WTC11 (cell line): ENCODE measurements at regions not wholly inside any gene's neighbourhood (a gene's known extent, or its start where the extent isn't known, plus 50 kb on each side); places are given as distances from the start of the nearest gene placed in this dataset.

Source experiments
- ATAC-seq: fragments of 200-7000 bp; cut with Tn5 transposase; 2 replicates; pipeline ENCODE4 v1.10.0; 2021; ENCODE audit warnings: mild to moderate bottlenecking, moderate library complexity
- CTCF ChIA-PET: fragments of 300-600 bp; sonication (Branson Sonifier 250); formaldehyde crosslinking; loops from one replicate; lab custom pipeline; 2021; ENCODE audit warnings: antibody characterized with exemption; lab: Charles Lee
- POLR2A ChIA-PET: fragments of 350-600 bp; sonication (Branson Sonifier 250); formaldehyde crosslinking; loops from one replicate; lab custom pipeline; 2021; ENCODE audit warnings: antibody characterized with exemption; lab: Charles Lee
- DNase-seq: peaks from one replicate; pipeline ENCODE4 v3.0.0; 2021; ENCODE audit warnings: low spot score
- H3K27ac Mint-ChIP-seq: 2 replicates; pipeline ENCODE4 v1.8.0; 2021; ENCODE audit warnings: mixed read lengths
- H3K27me3 Mint-ChIP-seq: 2 replicates; pipeline ENCODE4 v1.8.0; 2021; ENCODE audit warnings: low read depth, mild to moderate bottlenecking, moderate library complexity, mixed read lengths
- H3K36me3 Mint-ChIP-seq: 2 replicates; pipeline ENCODE4 v1.8.0; 2021; ENCODE audit warnings: mixed read lengths
- H3K4me1 Mint-ChIP-seq: 2 replicates; pipeline ENCODE4 v1.8.0; 2022; ENCODE audit warnings: mixed read lengths
- H3K4me3 Mint-ChIP-seq: 2 replicates; pipeline ENCODE4 v1.8.0; 2021; ENCODE audit warnings: mild to moderate bottlenecking, moderate library complexity, mixed read lengths
- H3K9me3 Mint-ChIP-seq: 2 replicates; pipeline ENCODE4 v1.8.0; 2021; ENCODE audit warnings: mixed read lengths
- AR ChIP-seq: fragments of 250-450 bp; sonication (Bioruptor Pico); IDR thresholded peaks from 2 replicates; pipeline ENCODE4 v1.9.0; 2021; ENCODE audit warnings: mild to moderate bottlenecking
- ARID4B ChIP-seq: sonication (generic); formaldehyde crosslinking; IDR thresholded peaks from 2 replicates; pipeline ENCODE4 v1.8.0; 2023; ENCODE audit warnings: missing genetic modification reagents, mild to moderate bottlenecking, borderline replicate concordance
- CBFB ChIP-seq: sonication (generic); formaldehyde crosslinking; IDR thresholded peaks from 2 replicates; pipeline ENCODE4 v1.8.1; 2022; ENCODE audit warnings: mild to moderate bottlenecking, low read depth, missing genetic modification reagents
- CREM ChIP-seq: sonication (generic); formaldehyde crosslinking; IDR thresholded peaks from 2 replicates; pipeline ENCODE4 v1.8.1; 2022; ENCODE audit warnings: mild to moderate bottlenecking, missing genetic modification reagents, moderate library complexity
- ETV6 ChIP-seq: sonication (generic); formaldehyde crosslinking; IDR thresholded peaks from 2 replicates; pipeline ENCODE4 v1.8.1; 2022; ENCODE audit warnings: mild to moderate bottlenecking, missing genetic modification reagents
- HMGA2 ChIP-seq: fragments of 250-450 bp; sonication (Bioruptor Pico); IDR thresholded peaks from 2 replicates; pipeline ENCODE4 v1.4.0; 2021; ENCODE audit warnings: mild to moderate bottlenecking, moderate library complexity
- JAZF1 ChIP-seq: fragments of 250-450 bp; sonication (Bioruptor Pico); IDR thresholded peaks from 2 replicates; pipeline ENCODE4 v1.9.0; 2021; ENCODE audit warnings: moderate library complexity, mild to moderate bottlenecking, inconsistent platforms
- KAT7 ChIP-seq: sonication (generic); formaldehyde crosslinking; IDR thresholded peaks from 2 replicates; pipeline ENCODE4 v1.8.1; 2023; ENCODE audit warnings: missing genetic modification reagents, mild to moderate bottlenecking, borderline replicate concordance
- NR1H2 ChIP-seq: sonication (generic); formaldehyde crosslinking; IDR thresholded peaks from 2 replicates; pipeline ENCODE4 v1.9.0; 2021; ENCODE audit warnings: mild to moderate bottlenecking, moderate library complexity, missing genetic modification reagents
- NR3C1 ChIP-seq: sonication (generic); formaldehyde crosslinking; conservative IDR thresholded peaks from 2 replicates; pipeline ENCODE4 v1.8.1; 2023; ENCODE audit warnings: low read depth, mild to moderate bottlenecking, missing genetic modification reagents
- RORB ChIP-seq: fragments of 250-450 bp; sonication (Bioruptor Pico); IDR thresholded peaks from 2 replicates; pipeline ENCODE4 v1.9.0; 2021; ENCODE audit warnings: mild to moderate bottlenecking
- SP1 ChIP-seq: sonication (generic); formaldehyde crosslinking; conservative IDR thresholded peaks from 2 replicates; pipeline ENCODE4 v1.8.1; 2022; ENCODE audit warnings: missing genetic modification reagents
- TCF7 ChIP-seq: sonication (generic); formaldehyde crosslinking; IDR thresholded peaks from 2 replicates; pipeline ENCODE4 v1.8.0; 2022; ENCODE audit warnings: mild to moderate bottlenecking, low read depth, missing genetic modification reagents, moderate library complexity
- USF2 ChIP-seq: sonication (generic); formaldehyde crosslinking; IDR thresholded peaks from 2 replicates; pipeline ENCODE4 v1.8.1; 2023; ENCODE audit warnings: mild to moderate bottlenecking, missing genetic modification reagents, moderate library complexity
- ZBTB21 ChIP-seq: sonication (generic); formaldehyde crosslinking; IDR thresholded peaks from 2 replicates; pipeline ENCODE4 v1.8.1; 2023; ENCODE audit warnings: mild to moderate bottlenecking, missing genetic modification reagents, borderline replicate concordance
- ZNF138 ChIP-seq: sonication (generic); formaldehyde crosslinking; conservative IDR thresholded peaks from 2 replicates; pipeline ENCODE4 v1.8.1; 2022; ENCODE audit warnings: mild to moderate bottlenecking, moderate library complexity, missing genetic modification reagents
- ZNF396 ChIP-seq: fragments of 250-450 bp; sonication (Bioruptor Pico); IDR thresholded peaks from 2 replicates; pipeline ENCODE4 v1.8.0; 2021; ENCODE audit warnings: mild to moderate bottlenecking, moderate library complexity, borderline replicate concordance
- ZNF416 ChIP-seq: fragments of 250-450 bp; sonication (Bioruptor Pico); IDR thresholded peaks from 2 replicates; pipeline ENCODE4 v1.9.0; 2021; ENCODE audit warnings: mild to moderate bottlenecking, inconsistent platforms
- ZNF423 ChIP-seq: fragments of 250-450 bp; sonication (Bioruptor Pico); IDR thresholded peaks from 2 replicates; pipeline ENCODE4 v2.1.2; 2022; ENCODE audit warnings: mild to moderate bottlenecking, moderate library complexity

- no peaks in the 10 kb centered on the region for H3K36me3 Mint-ChIP-seq
- DNase-seq: no peak
- H3K4me1 Mint-ChIP-seq: 0 out of 2 replicates have a peak, but pooled peaks cover 3% of the 10 kb centered on the region
- TF ChIP-seq ETV6: no peak
- no peak for TF ChIP-seq ZNF423
- no peak for TF ChIP-seq HMGA2
- no peak for TF ChIP-seq TCF7
- no peak for TF ChIP-seq NR1H2 (CRISPR knock-in tag)
- TF ChIP-seq JAZF1 (CRISPR knock-in tag): no peak
- TF ChIP-seq, all 79 proteins: peak for 0
- POLR2A ChIA-PET: no interaction called here
- ATAC-seq: no peak
- CTCF ChIA-PET: no interaction called here
- H3K27ac Mint-ChIP-seq: no peak overlapping the region
- no peak overlapping the region for H3K4me3 Mint-ChIP-seq
- H3K27me3 Mint-ChIP-seq: no peaks in the 10 kb centered on the region
- H3K9me3 Mint-ChIP-seq: 0 out of 2 replicates have a peak, but pooled peaks cover 5% of the 10 kb centered on the region
Observed at GRCh38 chrX:96566878-96567277, 117.8 kb upstream of the DIAPH2 start.

- ChIA-PET CTCF (no interaction called here), POLR2A (no interaction called here)
- Mint-ChIP-seq H3K27me3 (no peaks in the 10 kb centered on the region), H3K36me3 (no peaks in the 10 kb centered on the region), H3K27ac (no peak overlapping the region), H3K4me1 (0 out of 2 replicates have a peak, but pooled peaks cover 3% of the 10 kb centered on the region), H3K9me3 (0 out of 2 replicates have a peak, but pooled peaks cover 5% of the 10 kb centered on the region), H3K4me3 (no peak overlapping the region)
- DNase-seq: no peak
- no peak for ATAC-seq
- TF ChIP-seq CREM (no peak), USF2 (no peak), ARID4B (CRISPR knock-in tag) (no peak)
Observed at GRCh38 chrX:96568071-96568470, 116.6 kb upstream of the DIAPH2 start.

- Mint-ChIP-seq H3K9me3 (0 out of 2 replicates have a peak, but pooled peaks cover 5% of the 10 kb centered on the region), H3K4me1 (0 out of 2 replicates have a peak, but pooled peaks cover 3% of the 10 kb centered on the region), H3K27me3 (no peaks in the 10 kb centered on the region), H3K36me3 (no peaks in the 10 kb centered on the region), H3K4me3 (no peak overlapping the region), H3K27ac (no peak overlapping the region)
- ATAC-seq: no peak
- CTCF ChIA-PET: no interaction called here
- DNase-seq: no peak
- no peak for TF ChIP-seq RORB (CRISPR knock-in tag)
- TF ChIP-seq ZNF416 (CRISPR knock-in tag): no peak
- no peak for TF ChIP-seq ZNF138
- TF ChIP-seq NR3C1 (CRISPR knock-in tag): no peak
- TF ChIP-seq SP1 (CRISPR knock-in tag): no peak
- no peak for TF ChIP-seq CBFB
- TF ChIP-seq KAT7 (CRISPR knock-in tag): no peak
- no peak for TF ChIP-seq ZBTB21 (CRISPR knock-in tag)
- no peak for TF ChIP-seq AR (CRISPR knock-in tag)
- TF ChIP-seq ZNF396 (CRISPR knock-in tag): no peak
- no peak for TF ChIP-seq CREM
- POLR2A ChIA-PET: no interaction called here
Observed at GRCh38 chrX:96569034-96569433, 115.6 kb upstream of the DIAPH2 start.
